ENCODE measurements at regions not wholly inside any gene's neighbourhood (a gene's known extent, or its start where the extent isn't known, plus 50 kb on each side); places are given as distances from the start of the nearest gene placed in this dataset.

- TF ChIP-seq CTCF (IDR thresholded peaks at IDR 0.05) (no peak), POLR2A (IDR thresholded peaks at IDR 0.05) (no peak), EP300 (IDR thresholded peaks at IDR 0.05) (no peak), POLR2AphosphoS5 (IDR thresholded peaks at IDR 0.05) (no peak)
Measured at GRCh38 chr7:95863-96260, 96.5 kb upstream of the FAM20C start.
